ENCODE measurements at regions not wholly inside any gene's neighbourhood (a gene's known extent, or its start where the extent isn't known, plus 50 kb on each side); places are given as distances from the start of the nearest gene placed in this dataset.

GRCh38 chr7:149606826-149607225 is 109.2 kb upstream of the ZNF746 start:
- TF ChIP-seq, protein P1, sequence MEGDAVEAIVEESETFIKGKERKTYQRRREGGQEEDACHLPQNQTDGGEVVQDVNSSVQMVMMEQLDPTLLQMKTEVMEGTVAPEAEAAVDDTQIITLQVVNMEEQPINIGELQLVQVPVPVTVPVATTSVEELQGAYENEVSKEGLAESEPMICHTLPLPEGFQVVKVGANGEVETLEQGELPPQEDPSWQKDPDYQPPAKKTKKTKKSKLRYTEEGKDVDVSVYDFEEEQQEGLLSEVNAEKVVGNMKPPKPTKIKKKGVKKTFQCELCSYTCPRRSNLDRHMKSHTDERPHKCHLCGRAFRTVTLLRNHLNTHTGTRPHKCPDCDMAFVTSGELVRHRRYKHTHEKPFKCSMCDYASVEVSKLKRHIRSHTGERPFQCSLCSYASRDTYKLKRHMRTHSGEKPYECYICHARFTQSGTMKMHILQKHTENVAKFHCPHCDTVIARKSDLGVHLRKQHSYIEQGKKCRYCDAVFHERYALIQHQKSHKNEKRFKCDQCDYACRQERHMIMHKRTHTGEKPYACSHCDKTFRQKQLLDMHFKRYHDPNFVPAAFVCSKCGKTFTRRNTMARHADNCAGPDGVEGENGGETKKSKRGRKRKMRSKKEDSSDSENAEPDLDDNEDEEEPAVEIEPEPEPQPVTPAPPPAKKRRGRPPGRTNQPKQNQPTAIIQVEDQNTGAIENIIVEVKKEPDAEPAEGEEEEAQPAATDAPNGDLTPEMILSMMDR (IDR thresholded peaks at IDR 0.05 in 8 of 11, conservative IDR thresholded peaks at IDR 0.05 in 3 of 11) = no peak
- TF ChIP-seq POLR2A (IDR thresholded peaks at IDR 0.05) (no peak), POLR2AphosphoS5 (IDR thresholded peaks at IDR 0.05) (no peak)

All from spleen (tissue), 7 donors.